ENCODE measurements at regions not wholly inside any gene's neighbourhood (a gene's known extent, or its start where the extent isn't known, plus 50 kb on each side); places are given as distances from the start of the nearest gene placed in this dataset.

DNA sequence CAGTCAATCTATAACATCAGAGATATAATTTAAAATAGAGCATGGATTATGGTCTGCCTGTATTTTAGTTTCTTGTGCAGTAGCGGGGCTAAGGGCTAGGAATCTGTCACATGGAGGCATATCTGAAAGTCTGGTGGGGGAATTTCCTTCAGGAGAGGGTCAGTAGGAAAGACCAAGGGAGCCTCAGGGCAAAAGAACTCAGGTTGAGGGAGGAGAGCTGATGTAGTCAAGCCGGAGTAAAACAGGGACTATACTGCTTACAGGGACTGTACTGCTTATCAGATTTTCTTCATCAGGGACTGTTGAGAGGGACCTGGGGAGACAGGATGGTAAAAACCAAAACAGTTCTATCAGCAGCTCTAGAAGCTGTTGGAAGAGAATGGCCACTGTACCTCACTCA lies 82.0 kb upstream of the CPM start:
- Histone ChIP-seq H3K27ac (ENCODE audit: low read length) (no peak overlapping the region), H3K4me3 (ENCODE audit: control insufficient read depth in 1 of 2, extremely low read depth in 1 of 2, low read length in 1 of 2) (no peak overlapping the region), H3K4me1 (ENCODE audit: control insufficient read depth in 1 of 2, extremely low read depth in 1 of 2, insufficient read depth in 2 of 2, low read length in 2 of 2) (no peaks in the 10 kb centered on the region), H3K36me3 (ENCODE audit: control insufficient read depth in 2 of 2, extremely low read depth in 1 of 2, insufficient read depth in 1 of 2, low read length in 1 of 2) (no peaks in the 10 kb centered on the region), H3K27me3 (replicated peaks in 1 of 2; ENCODE audit: control insufficient read depth in 2 of 2, extremely low read depth in 1 of 2, insufficient read depth in 2 of 2, low read length in 1 of 2) (no peaks in the 10 kb centered on the region), H3K9me3 (no peaks in the 10 kb centered on the region)
- 83% methylated on average over 2 of the region's 2 CpGs for WGBS (ENCODE audit: insufficient coverage)
- Mint-ChIP-seq H3K27me3 (peaks cover 3 to 12% of the 10 kb centered on the region in 2 donors), H3K4me1 (no peaks in the 10 kb centered on the region), H3K4me3 (no peak overlapping the region), H3K27ac (no peak overlapping the region), H3K9me3 (no peaks in the 10 kb centered on the region), H3K36me3 (no peaks in the 10 kb centered on the region)
- ATAC-seq (replicated peaks in 1 of 4), result no peak
- no peak for DNase-seq
- POLR2A ChIA-PET, result no interaction called here
- CTCF ChIA-PET, result no interaction called here

DNA sequence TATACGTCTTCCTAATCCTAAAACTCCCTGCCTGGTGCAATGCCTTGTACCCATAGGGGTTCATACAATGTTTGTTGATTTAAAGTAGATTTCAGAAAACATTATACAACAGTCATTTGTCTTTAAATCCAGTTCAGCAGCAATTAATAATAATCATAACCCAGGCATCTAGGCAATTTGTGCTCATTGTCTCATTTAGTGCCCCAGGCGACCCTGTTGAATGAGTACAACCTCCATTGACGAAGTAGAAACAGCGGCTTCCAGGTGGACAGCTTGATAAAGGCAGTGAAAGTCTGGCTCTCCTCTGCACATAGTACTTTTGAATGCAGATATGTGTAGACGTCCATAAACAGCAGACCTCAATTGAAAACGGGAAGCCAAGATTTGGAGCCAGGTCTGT lies 82.9 kb upstream of the CPM start:
- no peaks in the 10 kb centered on the region for H3K36me3 ChIP-seq (ENCODE audit: control insufficient read depth in 2 of 2, extremely low read depth in 1 of 2, insufficient read depth in 1 of 2, low read length in 1 of 2)

DNA sequence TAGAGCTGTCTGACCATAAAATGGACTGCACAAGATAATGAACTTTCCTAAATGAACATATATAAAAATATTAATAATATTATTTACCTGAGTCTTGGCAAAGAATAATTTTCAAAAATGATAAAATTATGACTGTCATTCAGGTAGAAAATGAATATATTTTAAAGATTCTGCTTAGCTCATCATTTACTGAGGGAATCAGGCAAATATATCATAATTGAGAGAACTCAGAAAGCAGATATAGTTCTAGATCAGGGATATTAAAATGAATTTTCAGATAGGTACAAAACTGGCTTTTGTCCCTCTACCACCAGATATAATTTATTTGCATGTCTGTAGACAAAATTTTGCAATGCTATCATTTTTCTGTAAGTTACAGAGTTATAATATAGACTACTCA lies 86.1 kb upstream of the CPM start:
- CTCF ChIA-PET, result interaction anchor here in 1 of 2 donors (0.6 kb wide), 1 partner anchor 401 kb away, joined by 5 read pairs; no protein-coding TSS in a partner anchor

More for the DNA sequence above, 82.9 kb upstream of the CPM start:
- no peaks in the 10 kb centered on the region for H3K27me3 ChIP-seq (replicated peaks in 1 of 2; ENCODE audit: control insufficient read depth in 2 of 2, extremely low read depth in 1 of 2, insufficient read depth in 2 of 2, low read length in 1 of 2)
- no peaks in the 10 kb centered on the region for H3K4me1 Mint-ChIP-seq
- peaks cover 0 to 4% (median 0%) of the 10 kb centered on the region in 3 donors for H3K9me3 Mint-ChIP-seq
- H3K36me3 Mint-ChIP-seq, result no peaks in the 10 kb centered on the region
- H3K4me3 Mint-ChIP-seq, result no peak overlapping the region
- H3K27ac Mint-ChIP-seq, result no peak overlapping the region
- no peak for DNase-seq
- ChIA-PET POLR2A (no interaction called here), CTCF (no interaction called here)
- H3K27me3 Mint-ChIP-seq, result peaks cover 7 to 8% of the 10 kb centered on the region in 2 donors
- no peak for ATAC-seq (replicated peaks in 1 of 4)
- H3K4me3 ChIP-seq (ENCODE audit: control insufficient read depth in 1 of 2, extremely low read depth in 1 of 2, low read length in 1 of 2), result no peak overlapping the region
- no peak overlapping the region for H3K27ac ChIP-seq (ENCODE audit: low read length)
- 100% methylated on average over 2 of the region's 6 CpGs for WGBS (ENCODE audit: insufficient coverage)
- H3K4me1 ChIP-seq (ENCODE audit: control insufficient read depth in 1 of 2, extremely low read depth in 1 of 2, insufficient read depth in 2 of 2, low read length in 2 of 2), result no peaks in the 10 kb centered on the region
- no peaks in the 10 kb centered on the region for H3K9me3 ChIP-seq

DNA sequence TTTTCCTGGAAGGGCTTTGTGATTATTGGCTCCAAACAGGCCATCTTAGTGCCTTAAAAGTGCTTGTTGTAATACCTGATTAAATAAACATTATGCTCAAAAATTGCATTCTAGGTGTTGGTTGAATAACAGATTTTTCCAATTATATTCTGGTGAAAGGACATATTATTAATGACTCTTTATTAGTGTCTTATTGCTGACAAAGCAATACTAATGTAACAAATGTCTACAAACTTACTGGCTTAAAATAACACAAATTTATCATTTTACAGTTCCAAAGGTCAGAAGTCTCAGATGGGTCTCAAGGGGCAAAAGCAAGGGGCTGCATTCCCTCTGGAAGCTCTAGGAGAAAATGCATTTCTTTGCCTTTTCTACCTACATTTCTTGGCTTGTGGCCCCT lies 86.9 kb upstream of the CPM start:
- no peak for DNase-seq
- Histone ChIP-seq H3K36me3 (ENCODE audit: control insufficient read depth in 2 of 2, extremely low read depth in 1 of 2, insufficient read depth in 1 of 2, low read length in 1 of 2) (no peaks in the 10 kb centered on the region), H3K4me1 (ENCODE audit: control insufficient read depth in 1 of 2, extremely low read depth in 1 of 2, insufficient read depth in 2 of 2, low read length in 2 of 2) (no peaks in the 10 kb centered on the region), H3K9me3 (no peaks in the 10 kb centered on the region), H3K4me3 (ENCODE audit: control insufficient read depth in 1 of 2, extremely low read depth in 1 of 2, low read length in 1 of 2) (no peak overlapping the region), H3K27ac (ENCODE audit: low read length) (no peak overlapping the region), H3K27me3 (replicated peaks in 1 of 2; ENCODE audit: control insufficient read depth in 2 of 2, extremely low read depth in 1 of 2, insufficient read depth in 2 of 2, low read length in 1 of 2) (no peaks in the 10 kb centered on the region)
- H3K4me3 Mint-ChIP-seq, result no peak overlapping the region
- ChIA-PET POLR2A (no interaction called here), CTCF (no interaction called here)
- no peaks in the 10 kb centered on the region for H3K36me3 Mint-ChIP-seq
- no peaks in the 10 kb centered on the region for H3K4me1 Mint-ChIP-seq
- peaks cover 0 to 4% (median 0%) of the 10 kb centered on the region in 3 donors for H3K9me3 Mint-ChIP-seq
- no peak for ATAC-seq (replicated peaks in 1 of 4)
- H3K27ac Mint-ChIP-seq, result no peak overlapping the region
- peaks cover 3 to 9% of the 10 kb centered on the region in 2 donors for H3K27me3 Mint-ChIP-seq

More for the DNA sequence above, 86.1 kb upstream of the CPM start:
- no peaks in the 10 kb centered on the region for H3K9me3 ChIP-seq
- no peaks in the 10 kb centered on the region for H3K4me1 ChIP-seq (ENCODE audit: control insufficient read depth in 1 of 2, extremely low read depth in 1 of 2, insufficient read depth in 2 of 2, low read length in 2 of 2)
- H3K27me3 Mint-ChIP-seq, result peaks cover 3 to 9% of the 10 kb centered on the region in 2 donors
- peaks cover 0 to 4% (median 0%) of the 10 kb centered on the region in 3 donors for H3K9me3 Mint-ChIP-seq
- H3K27me3 ChIP-seq (replicated peaks in 1 of 2; ENCODE audit: control insufficient read depth in 2 of 2, extremely low read depth in 1 of 2, insufficient read depth in 2 of 2, low read length in 1 of 2), result no peaks in the 10 kb centered on the region
- H3K27ac ChIP-seq (ENCODE audit: low read length), result no peak overlapping the region
- ATAC-seq (replicated peaks in 1 of 4), result no peak
- H3K36me3 ChIP-seq (ENCODE audit: control insufficient read depth in 2 of 2, extremely low read depth in 1 of 2, insufficient read depth in 1 of 2, low read length in 1 of 2), result no peaks in the 10 kb centered on the region
- no peak overlapping the region for H3K27ac Mint-ChIP-seq
- DNase-seq, result no peak
- no peak overlapping the region for H3K4me3 ChIP-seq (ENCODE audit: control insufficient read depth in 1 of 2, extremely low read depth in 1 of 2, low read length in 1 of 2)
- POLR2A ChIA-PET, result interaction anchor here in 1 of 2 donors (0.7 kb wide), 1 partner anchor 94 kb away, joined by 4 read pairs; no protein-coding TSS in a partner anchor
- H3K36me3 Mint-ChIP-seq, result no peaks in the 10 kb centered on the region
- H3K4me1 Mint-ChIP-seq, result no peaks in the 10 kb centered on the region
- H3K4me3 Mint-ChIP-seq, result no peak overlapping the region

DNA sequence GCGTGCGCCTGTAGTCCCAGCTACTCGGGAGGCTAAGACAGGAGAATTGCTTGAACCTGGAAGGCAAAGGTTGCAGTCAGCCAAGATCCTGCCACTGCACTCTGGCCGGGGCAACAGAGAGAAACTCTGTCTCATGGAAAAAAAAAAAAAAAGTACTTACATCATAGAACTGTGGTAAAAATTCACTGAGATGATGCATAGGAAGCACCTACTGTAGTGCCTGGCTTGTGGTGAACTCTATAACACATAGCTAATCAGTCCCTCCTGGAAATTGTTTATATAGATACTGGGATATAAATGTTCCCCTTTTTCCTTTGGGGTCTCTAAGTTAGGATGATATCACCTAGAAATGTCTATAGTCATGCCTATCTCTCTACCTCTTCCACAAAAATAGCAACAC lies 89.7 kb upstream of the CPM start:
- H3K36me3 Mint-ChIP-seq, result no peaks in the 10 kb centered on the region
- H3K4me1 Mint-ChIP-seq, result no peaks in the 10 kb centered on the region
- Histone ChIP-seq H3K27me3 (replicated peaks in 1 of 2; ENCODE audit: control insufficient read depth in 2 of 2, extremely low read depth in 1 of 2, insufficient read depth in 2 of 2, low read length in 1 of 2) (no peaks in the 10 kb centered on the region), H3K27ac (ENCODE audit: low read length) (no peak overlapping the region), H3K36me3 (ENCODE audit: control insufficient read depth in 2 of 2, extremely low read depth in 1 of 2, insufficient read depth in 1 of 2, low read length in 1 of 2) (no peaks in the 10 kb centered on the region), H3K4me3 (ENCODE audit: control insufficient read depth in 1 of 2, extremely low read depth in 1 of 2, low read length in 1 of 2) (no peak overlapping the region), H3K9me3 (no peaks in the 10 kb centered on the region), H3K4me1 (ENCODE audit: control insufficient read depth in 1 of 2, extremely low read depth in 1 of 2, insufficient read depth in 2 of 2, low read length in 2 of 2) (no peaks in the 10 kb centered on the region)
- 100% methylated on average over 3 of the region's 4 CpGs for WGBS (ENCODE audit: insufficient coverage)
- H3K9me3 Mint-ChIP-seq, result peaks cover 0 to 4% (median 0%) of the 10 kb centered on the region in 3 donors
- H3K4me3 Mint-ChIP-seq, result no peak overlapping the region
- ATAC-seq (replicated peaks in 1 of 4) (no peak), DNase-seq (no peak)
- peaks cover 12 to 15% of the 10 kb centered on the region in 2 donors for H3K27me3 Mint-ChIP-seq
- POLR2A ChIA-PET, result no interaction called here
- CTCF ChIA-PET, result no interaction called here
- no peak overlapping the region for H3K27ac Mint-ChIP-seq

DNA sequence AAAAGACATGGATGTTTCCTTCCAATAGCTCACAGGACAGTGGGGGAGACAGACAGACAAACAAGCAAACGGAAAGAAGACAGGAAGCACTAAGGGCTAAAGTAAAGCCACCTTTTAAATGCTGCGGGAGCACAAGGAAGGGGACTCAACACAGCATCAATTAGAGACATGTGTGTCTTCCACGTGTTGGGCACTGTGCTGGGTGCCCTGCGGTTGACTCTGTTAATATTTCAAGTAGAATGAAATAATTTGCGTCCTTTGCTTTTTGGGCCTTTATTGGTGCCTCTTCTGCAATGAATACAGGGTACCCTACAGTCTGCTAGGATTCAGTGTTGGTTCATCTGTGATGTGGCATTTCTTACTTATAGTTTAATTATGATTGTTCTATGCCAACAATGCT lies 90.9 kb upstream of the CPM start:
- Mint-ChIP-seq H3K9me3 (peaks cover 0 to 4% (median 0%) of the 10 kb centered on the region in 3 donors), H3K27me3 (peaks cover 9 to 15% of the 10 kb centered on the region in 2 donors), H3K27ac (no peak overlapping the region), H3K36me3 (no peaks in the 10 kb centered on the region), H3K4me3 (no peak overlapping the region), H3K4me1 (no peaks in the 10 kb centered on the region)
- WGBS (ENCODE audit: insufficient coverage), result 83% methylated on average over 3 of the region's 5 CpGs
- DNase-seq (no peak), ATAC-seq (replicated peaks in 1 of 4) (no peak)
- Histone ChIP-seq H3K27me3 (replicated peaks in 1 of 2; ENCODE audit: control insufficient read depth in 2 of 2, extremely low read depth in 1 of 2, insufficient read depth in 2 of 2, low read length in 1 of 2) (no peaks in the 10 kb centered on the region), H3K27ac (ENCODE audit: low read length) (no peak overlapping the region), H3K4me1 (ENCODE audit: control insufficient read depth in 1 of 2, extremely low read depth in 1 of 2, insufficient read depth in 2 of 2, low read length in 2 of 2) (no peaks in the 10 kb centered on the region), H3K36me3 (ENCODE audit: control insufficient read depth in 2 of 2, extremely low read depth in 1 of 2, insufficient read depth in 1 of 2, low read length in 1 of 2) (no peaks in the 10 kb centered on the region), H3K4me3 (ENCODE audit: control insufficient read depth in 1 of 2, extremely low read depth in 1 of 2, low read length in 1 of 2) (no peak overlapping the region), H3K9me3 (no peaks in the 10 kb centered on the region)
- ChIA-PET POLR2A (no interaction called here), CTCF (no interaction called here)

GRCh38 chr12:69024413-69024812 lies 91.4 kb upstream of the CPM start:
- no peaks in the 10 kb centered on the region for H3K4me1 Mint-ChIP-seq
- CTCF ChIA-PET, result no interaction called here
- POLR2A ChIA-PET, result no interaction called here
- Histone ChIP-seq H3K4me1 (ENCODE audit: control insufficient read depth in 1 of 2, extremely low read depth in 1 of 2, insufficient read depth in 2 of 2, low read length in 2 of 2) (no peaks in the 10 kb centered on the region), H3K4me3 (ENCODE audit: control insufficient read depth in 1 of 2, extremely low read depth in 1 of 2, low read length in 1 of 2) (no peak overlapping the region), H3K9me3 (no peaks in the 10 kb centered on the region), H3K36me3 (ENCODE audit: control insufficient read depth in 2 of 2, extremely low read depth in 1 of 2, insufficient read depth in 1 of 2, low read length in 1 of 2) (no peaks in the 10 kb centered on the region), H3K27me3 (replicated peaks in 1 of 2; ENCODE audit: control insufficient read depth in 2 of 2, extremely low read depth in 1 of 2, insufficient read depth in 2 of 2, low read length in 1 of 2) (peaks cover 0 to 3% of the 10 kb centered on the region in 2 experiments), H3K27ac (ENCODE audit: low read length) (no peak overlapping the region)
- no peak overlapping the region for H3K4me3 Mint-ChIP-seq
- H3K36me3 Mint-ChIP-seq, result no peaks in the 10 kb centered on the region
- 91% methylated on average over 4 of the region's 7 CpGs for WGBS (ENCODE audit: insufficient coverage)
- DNase-seq, result no peak
- no peak overlapping the region for H3K27ac Mint-ChIP-seq
- no peak for ATAC-seq (replicated peaks in 1 of 4)
- H3K27me3 Mint-ChIP-seq, result peaks cover 9 to 17% of the 10 kb centered on the region in 2 donors
- H3K9me3 Mint-ChIP-seq, result peaks cover 0 to 4% (median 0%) of the 10 kb centered on the region in 3 donors

Measured in T-cell (primary cell).